A673 (cell line): ENCODE measurements at regions not wholly inside any gene's neighbourhood (a gene's known extent, or its start where the extent isn't known, plus 50 kb on each side); places are given as distances from the start of the nearest gene placed in this dataset.

Source experiments
- BruUV-seq: library from RNA; stranded (reverse); fragments of 400-500 nt; replicated peaks from 2 replicates; lab custom pipeline; 2021; lab: Mats Ljungman, UMichigan
- CTCF ChIA-PET: fragments of 300-600 bp; sonication (Branson Sonifier 250); formaldehyde crosslinking; loops from one replicate; lab custom pipeline; 2022; ENCODE audit warnings: antibody characterized with exemption; lab: Charles Lee
- POLR2A ChIA-PET: fragments of 300-600 bp; sonication (Branson Sonifier 250); formaldehyde crosslinking; loops from one replicate; lab custom pipeline; 2022; ENCODE audit warnings: antibody characterized with exemption; ENCODE audit not compliant: low non-redundant PET; lab: Charles Lee
- DNase-seq: peaks from one replicate; pipeline ENCODE4 v3.0.0-alpha.2; 2015; ENCODE audit warnings: low spot score
- H3K27ac ChIP-seq: fragments of 200-600 bp; sonication (generic); 2 replicates; pipeline ENCODE4 v1.5.1; 2016; ENCODE audit warnings: mixed run types, low read depth, mild to moderate bottlenecking, mixed read lengths, antibody characterized with exemption, low read length; ENCODE audit not compliant: poor library complexity, severe bottlenecking
- H3K27me3 ChIP-seq: fragments of 200-600 bp; sonication (generic); replicated peaks from 2 replicates; pipeline ENCODE4 v1.6.1; 2017; ENCODE audit warnings: mixed run types, low read depth, mild to moderate bottlenecking, mixed read lengths, antibody characterized with exemption, low read length; ENCODE audit not compliant: insufficient read depth, poor library complexity
- H3K36me3 ChIP-seq: fragments of 200-600 bp; sonication (generic); 2 replicates; pipeline ENCODE4 v1.6.1; 2016; ENCODE audit warnings: mixed run types, mild to moderate bottlenecking, mixed read lengths, antibody characterized with exemption, low read length; ENCODE audit not compliant: insufficient read depth, poor library complexity, severe bottlenecking
- H3K4me1 ChIP-seq: fragments of 200-600 bp; sonication (generic); 2 replicates; pipeline ENCODE4 v1.6.1; 2017; ENCODE audit warnings: mixed run types, mild to moderate bottlenecking, mixed read lengths, antibody characterized with exemption, low read length; ENCODE audit not compliant: insufficient read depth, poor library complexity, severe bottlenecking
- H3K4me3 ChIP-seq: fragments of 200-600 bp; sonication (generic); 2 replicates; pipeline ENCODE4 v1.5.1; 2016; ENCODE audit warnings: low read depth, mixed run types, mild to moderate bottlenecking, mixed read lengths, low read length; ENCODE audit not compliant: poor library complexity, severe bottlenecking
- H3K9me3 ChIP-seq: fragments of 200-600 bp; sonication (generic); 2 replicates; pipeline ENCODE4 v1.6.1; 2016; ENCODE audit warnings: mixed run types, low read depth, mild to moderate bottlenecking, mixed read lengths, antibody characterized with exemption, low read length; ENCODE audit not compliant: poor library complexity, severe bottlenecking
- EZH2 ChIP-seq: fragments of 200-600 bp; sonication (generic); IDR thresholded peaks from 2 replicates; pipeline ENCODE4 v1.6.1; 2017; ENCODE audit warnings: borderline replicate concordance, low read depth, mild to moderate bottlenecking, mixed read lengths, antibody characterized with exemption, low read length; ENCODE audit not compliant: poor library complexity, severe bottlenecking
- intact Hi-C: fragments of 100-400 bp; cut with micrococcal nuclease; formaldehyde crosslinking; loops from one replicate; pipeline ENCODE4 v1.10.0; 2022; ENCODE audit not compliant: unreplicated experiment
- TF ChIP-seq, protein P1 (sequence below): fragments of 300-800, 200-600 bp; sonication (generic); conservative IDR thresholded peaks from 2 replicates; pipeline ENCODE4 v1.5.1; 2017; ENCODE audit warnings: low read depth, mild to moderate bottlenecking, antibody characterized with exemption, low read length, moderate library complexity, mixed read lengths

DNA sequence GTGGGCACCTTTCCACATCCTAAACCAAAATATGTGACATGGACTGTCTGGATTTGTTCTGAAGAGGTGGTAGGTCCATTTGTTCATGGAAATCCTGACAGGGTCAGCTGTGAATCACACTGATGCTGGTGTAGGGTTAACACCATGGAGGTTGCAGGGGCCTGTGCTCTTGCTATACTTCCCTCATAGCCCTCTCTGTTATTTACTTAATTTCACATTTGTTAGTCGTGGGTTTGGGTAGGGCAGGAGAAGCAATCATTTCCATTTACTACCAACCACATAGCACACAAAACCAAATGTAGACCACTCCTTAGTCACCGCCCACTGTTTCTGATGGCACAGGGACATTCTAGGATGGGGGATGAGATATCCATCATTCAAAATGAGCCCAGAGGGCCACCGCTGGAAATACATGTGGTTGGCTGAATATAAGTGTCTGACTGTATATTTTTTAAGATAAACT is 61.8 kb upstream of the POU2F1 start:
- ChIA-PET POLR2A (no interaction called here), CTCF (no interaction called here)
- BruUV-seq = no TSS peak
- no peak for DNase-seq
- Histone ChIP-seq H3K36me3 (no peaks in the 10 kb centered on the region), H3K9me3 (no peaks in the 10 kb centered on the region), H3K4me1 (peaks cover 19% of the 10 kb centered on the region), H3K27me3 (no peaks in the 10 kb centered on the region), H3K27ac (no peak overlapping the region), H3K4me3 (no peak overlapping the region)
- no peak for TF ChIP-seq EZH2
- TF ChIP-seq, protein P1, sequence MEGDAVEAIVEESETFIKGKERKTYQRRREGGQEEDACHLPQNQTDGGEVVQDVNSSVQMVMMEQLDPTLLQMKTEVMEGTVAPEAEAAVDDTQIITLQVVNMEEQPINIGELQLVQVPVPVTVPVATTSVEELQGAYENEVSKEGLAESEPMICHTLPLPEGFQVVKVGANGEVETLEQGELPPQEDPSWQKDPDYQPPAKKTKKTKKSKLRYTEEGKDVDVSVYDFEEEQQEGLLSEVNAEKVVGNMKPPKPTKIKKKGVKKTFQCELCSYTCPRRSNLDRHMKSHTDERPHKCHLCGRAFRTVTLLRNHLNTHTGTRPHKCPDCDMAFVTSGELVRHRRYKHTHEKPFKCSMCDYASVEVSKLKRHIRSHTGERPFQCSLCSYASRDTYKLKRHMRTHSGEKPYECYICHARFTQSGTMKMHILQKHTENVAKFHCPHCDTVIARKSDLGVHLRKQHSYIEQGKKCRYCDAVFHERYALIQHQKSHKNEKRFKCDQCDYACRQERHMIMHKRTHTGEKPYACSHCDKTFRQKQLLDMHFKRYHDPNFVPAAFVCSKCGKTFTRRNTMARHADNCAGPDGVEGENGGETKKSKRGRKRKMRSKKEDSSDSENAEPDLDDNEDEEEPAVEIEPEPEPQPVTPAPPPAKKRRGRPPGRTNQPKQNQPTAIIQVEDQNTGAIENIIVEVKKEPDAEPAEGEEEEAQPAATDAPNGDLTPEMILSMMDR = no peak
- intact Hi-C loops = no loop called here

DNA sequence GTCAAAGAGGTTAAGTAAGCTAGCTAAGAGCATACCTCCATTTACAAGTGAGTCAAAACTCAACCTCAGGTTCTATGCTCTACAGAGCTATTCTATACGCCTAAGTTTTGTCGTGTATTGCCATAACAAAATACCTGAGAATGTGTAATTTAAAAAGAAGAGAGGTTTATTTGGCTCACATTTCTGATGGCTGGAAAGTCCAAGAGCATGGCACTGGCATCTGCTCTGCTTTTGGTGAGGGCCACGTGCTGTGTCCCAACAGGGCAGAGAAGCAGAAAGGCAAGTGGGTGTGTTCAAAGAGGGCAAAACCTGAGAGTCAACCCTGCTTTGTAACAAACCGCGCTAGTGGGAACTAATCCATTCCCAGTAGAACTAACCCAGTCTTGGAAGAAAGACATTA is 60.9 kb upstream of the POU2F1 start:
- no TSS peak for BruUV-seq
- ChIA-PET POLR2A (no interaction called here), CTCF (no interaction called here)
- Histone ChIP-seq H3K4me1 (peaks cover 19% of the 10 kb centered on the region), H3K36me3 (no peaks in the 10 kb centered on the region), H3K27me3 (no peaks in the 10 kb centered on the region), H3K9me3 (no peaks in the 10 kb centered on the region), H3K27ac (no peak overlapping the region), H3K4me3 (no peak overlapping the region)
- TF ChIP-seq EZH2 = no peak
- intact Hi-C loops = no loop called here
- DNase-seq = no peak

DNA sequence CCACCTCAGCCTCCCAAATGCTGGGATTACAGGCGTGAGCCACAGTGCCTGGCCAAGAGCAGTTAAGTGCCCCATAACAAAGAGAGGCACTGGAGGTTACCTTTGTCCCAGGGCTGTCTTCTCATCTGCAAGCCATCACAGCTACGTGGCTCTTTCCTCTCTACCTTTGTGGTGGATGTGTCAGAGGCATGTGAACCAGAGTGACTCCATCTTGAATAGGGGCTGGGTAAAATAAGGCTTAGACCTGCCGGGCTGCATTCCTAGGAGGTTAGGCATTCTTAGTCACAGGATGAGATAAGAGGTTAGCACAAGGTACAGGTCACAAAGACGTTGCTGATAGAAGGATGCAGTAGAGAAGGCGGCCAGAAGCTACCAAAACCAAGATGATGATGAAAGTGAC is 59.4 kb upstream of the POU2F1 start:
- peaks cover 27% of the 10 kb centered on the region for H3K4me1 ChIP-seq
- DNase-seq = no peak
- no peaks in the 10 kb centered on the region for H3K27me3 ChIP-seq
- no peaks in the 10 kb centered on the region for H3K9me3 ChIP-seq
- H3K4me3 ChIP-seq = no peak overlapping the region
- no peaks in the 10 kb centered on the region for H3K36me3 ChIP-seq
- no peak for TF ChIP-seq EZH2
- TF ChIP-seq, protein P1 = no peak
- CTCF ChIA-PET = interaction anchor here (0.5 kb wide), 1 partner anchor 378 kb away, joined by 5 read pairs; no protein-coding TSS in a partner anchor
- no peak overlapping the region for H3K27ac ChIP-seq
- POLR2A ChIA-PET = no interaction called here
- intact Hi-C loops = no loop called here
- BruUV-seq = no TSS peak

DNA sequence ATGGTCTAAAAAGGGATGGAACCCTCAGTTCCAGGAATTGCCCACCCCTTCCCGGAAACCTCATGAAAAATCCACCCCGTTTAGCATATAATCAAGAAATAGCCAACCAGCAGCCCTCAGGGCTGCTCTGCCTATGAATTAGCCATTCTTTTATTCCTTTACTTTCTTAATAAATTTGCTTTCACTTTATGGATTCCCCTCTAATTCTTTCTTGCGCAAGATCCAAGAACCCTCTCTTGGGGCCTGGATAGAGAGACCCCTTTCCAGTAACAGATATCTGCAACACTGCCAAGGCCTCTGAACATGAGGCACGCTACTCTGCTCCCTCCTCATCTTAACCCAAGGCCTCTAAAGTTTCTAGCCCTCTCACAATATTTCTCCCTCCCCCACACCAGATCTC is 58.9 kb upstream of the POU2F1 start:
- H3K4me3 ChIP-seq = no peak overlapping the region
- H3K27me3 ChIP-seq = no peaks in the 10 kb centered on the region
- H3K9me3 ChIP-seq = no peaks in the 10 kb centered on the region
- BruUV-seq = no TSS peak
- no peak for DNase-seq
- H3K27ac ChIP-seq = no peak overlapping the region
- TF ChIP-seq, protein P1 = no peak
- no peak for TF ChIP-seq EZH2
- intact Hi-C loops = no loop called here
- POLR2A ChIA-PET = no interaction called here
- CTCF ChIA-PET = interaction anchor here (0.5 kb wide), 1 partner anchor 378 kb away, joined by 5 read pairs; no protein-coding TSS in a partner anchor
- H3K36me3 ChIP-seq = no peaks in the 10 kb centered on the region
- peaks cover 30% of the 10 kb centered on the region for H3K4me1 ChIP-seq
